ENCODE measurements at regions not wholly inside any gene's neighbourhood (a gene's known extent, or its start where the extent isn't known, plus 50 kb on each side); places are given as distances from the start of the nearest gene placed in this dataset.

DNA sequence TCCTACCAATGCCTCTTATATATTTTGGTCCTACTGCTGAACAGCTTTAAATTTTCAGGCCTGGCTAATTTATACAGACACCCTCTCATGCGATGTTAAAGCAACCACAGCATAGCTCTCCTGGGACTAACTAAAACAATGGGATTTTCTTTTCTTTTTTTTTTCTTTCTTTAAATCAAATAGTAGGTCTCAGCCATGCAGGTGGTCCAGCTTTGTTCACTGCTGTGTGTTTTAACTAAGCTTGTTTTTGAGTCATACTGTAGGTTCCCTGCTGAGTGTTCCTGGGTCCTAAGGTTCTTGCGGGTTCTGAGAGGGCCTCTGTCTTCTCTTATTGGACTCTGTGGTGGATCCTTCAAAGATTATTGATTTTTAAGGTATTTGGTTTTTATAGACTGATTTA lies 113.1 kb upstream of the SORCS1 start:
- no peak for DNase-seq
- no peaks in the 10 kb centered on the region for H3K9me3 ChIP-seq
- no peak overlapping the region for H3K4me3 ChIP-seq
- no peak overlapping the region for H3K27ac ChIP-seq
- no peaks in the 10 kb centered on the region for H3K27me3 ChIP-seq
- H3K36me3 ChIP-seq: no peaks in the 10 kb centered on the region
- intact Hi-C loops (cut with DNase I; ENCODE audit: low total_unique reads): no loop called here
- H3K4me1 ChIP-seq: no peaks in the 10 kb centered on the region
- TF ChIP-seq, protein P1, sequence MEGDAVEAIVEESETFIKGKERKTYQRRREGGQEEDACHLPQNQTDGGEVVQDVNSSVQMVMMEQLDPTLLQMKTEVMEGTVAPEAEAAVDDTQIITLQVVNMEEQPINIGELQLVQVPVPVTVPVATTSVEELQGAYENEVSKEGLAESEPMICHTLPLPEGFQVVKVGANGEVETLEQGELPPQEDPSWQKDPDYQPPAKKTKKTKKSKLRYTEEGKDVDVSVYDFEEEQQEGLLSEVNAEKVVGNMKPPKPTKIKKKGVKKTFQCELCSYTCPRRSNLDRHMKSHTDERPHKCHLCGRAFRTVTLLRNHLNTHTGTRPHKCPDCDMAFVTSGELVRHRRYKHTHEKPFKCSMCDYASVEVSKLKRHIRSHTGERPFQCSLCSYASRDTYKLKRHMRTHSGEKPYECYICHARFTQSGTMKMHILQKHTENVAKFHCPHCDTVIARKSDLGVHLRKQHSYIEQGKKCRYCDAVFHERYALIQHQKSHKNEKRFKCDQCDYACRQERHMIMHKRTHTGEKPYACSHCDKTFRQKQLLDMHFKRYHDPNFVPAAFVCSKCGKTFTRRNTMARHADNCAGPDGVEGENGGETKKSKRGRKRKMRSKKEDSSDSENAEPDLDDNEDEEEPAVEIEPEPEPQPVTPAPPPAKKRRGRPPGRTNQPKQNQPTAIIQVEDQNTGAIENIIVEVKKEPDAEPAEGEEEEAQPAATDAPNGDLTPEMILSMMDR (IDR thresholded peaks at IDR 0.05): no peak
- no peak for TF ChIP-seq POLR2A (IDR thresholded peaks at IDR 0.05)

DNA sequence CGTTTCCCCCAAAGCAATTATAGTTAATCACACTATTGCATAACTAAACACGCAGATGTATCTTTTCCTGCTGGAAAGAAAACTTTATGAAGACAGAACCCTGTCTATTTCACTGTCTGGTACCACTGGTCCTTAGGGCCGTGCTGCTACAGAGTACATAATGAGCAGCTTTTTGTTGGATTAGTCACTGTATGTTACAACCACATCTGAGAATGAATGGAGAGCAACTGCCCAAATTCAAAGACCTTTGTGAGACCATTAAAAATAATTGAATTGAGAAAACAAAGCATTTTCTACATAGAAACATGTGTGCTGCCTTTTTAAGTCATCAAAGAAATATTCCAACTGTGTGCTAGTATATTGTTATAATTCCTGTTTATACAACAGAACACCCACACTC lies 111.3 kb upstream of the SORCS1 start:
- Histone ChIP-seq H3K9me3 (no peaks in the 10 kb centered on the region), H3K27ac (no peak overlapping the region), H3K36me3 (no peaks in the 10 kb centered on the region), H3K4me3 (no peak overlapping the region), H3K4me1 (no peaks in the 10 kb centered on the region), H3K27me3 (no peaks in the 10 kb centered on the region)
- no peak for DNase-seq
- TF ChIP-seq, protein P1 (IDR thresholded peaks at IDR 0.05): no peak
- no peak for TF ChIP-seq POLR2A (IDR thresholded peaks at IDR 0.05)
- intact Hi-C loops (cut with DNase I; ENCODE audit: low total_unique reads): no loop called here

DNA sequence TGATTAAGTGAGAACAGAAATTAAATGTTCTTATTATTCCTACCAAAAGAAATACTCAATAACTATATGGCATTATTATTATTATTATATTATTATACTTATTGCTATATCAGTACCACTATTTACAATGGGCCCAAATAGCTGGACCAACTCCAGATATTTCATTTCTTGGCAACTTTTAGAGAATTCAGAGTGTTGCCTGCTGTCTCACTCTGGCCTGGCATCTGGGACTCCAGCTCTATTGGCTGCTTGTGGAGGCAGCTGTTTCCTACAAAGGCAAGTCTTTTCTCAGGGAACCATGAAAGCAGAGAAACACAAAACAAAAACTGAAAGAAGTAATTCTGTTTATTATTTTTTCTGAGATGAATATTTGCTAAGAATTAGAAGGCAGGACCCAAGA lies 105.1 kb upstream of the SORCS1 start:
- no peak overlapping the region for H3K27ac ChIP-seq
- intact Hi-C loops (cut with DNase I; ENCODE audit: low total_unique reads): no loop called here
- H3K4me1 ChIP-seq: no peaks in the 10 kb centered on the region
- H3K27me3 ChIP-seq: no peaks in the 10 kb centered on the region
- H3K4me3 ChIP-seq: no peak overlapping the region
- no peaks in the 10 kb centered on the region for H3K9me3 ChIP-seq
- TF ChIP-seq, protein P1 (IDR thresholded peaks at IDR 0.05): no peak
- no peak for TF ChIP-seq POLR2A (IDR thresholded peaks at IDR 0.05)
- H3K36me3 ChIP-seq: no peaks in the 10 kb centered on the region
- DNase-seq: no peak

DNA sequence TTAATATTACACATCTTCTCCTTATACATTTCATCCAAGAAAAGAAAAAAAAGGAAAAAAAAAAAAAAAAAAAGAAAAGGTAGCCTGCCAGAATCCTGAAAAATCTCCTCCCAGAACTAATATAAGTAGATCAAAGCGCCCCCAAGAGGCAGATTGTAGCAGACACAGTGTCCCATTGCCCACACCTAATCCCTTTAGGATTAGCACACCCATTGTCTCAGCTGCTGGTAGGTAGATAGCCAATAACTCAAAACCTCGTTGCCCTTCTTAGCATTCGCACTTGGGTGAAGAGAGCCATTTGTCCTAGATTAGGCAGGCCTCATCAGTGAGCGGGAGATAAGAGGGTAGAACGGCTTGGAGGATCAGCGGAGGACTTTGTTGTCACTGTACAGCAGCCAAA lies 100.2 kb upstream of the SORCS1 start:
- Histone ChIP-seq H3K4me1 (no peaks in the 10 kb centered on the region), H3K4me3 (no peak overlapping the region), H3K9me3 (no peaks in the 10 kb centered on the region), H3K27ac (no peak overlapping the region), H3K36me3 (no peaks in the 10 kb centered on the region), H3K27me3 (no peaks in the 10 kb centered on the region)
- intact Hi-C loops (cut with DNase I; ENCODE audit: low total_unique reads): no loop called here
- TF ChIP-seq, protein P1 (IDR thresholded peaks at IDR 0.05): no peak
- TF ChIP-seq POLR2A (IDR thresholded peaks at IDR 0.05): no peak
- no peak for DNase-seq

DNA sequence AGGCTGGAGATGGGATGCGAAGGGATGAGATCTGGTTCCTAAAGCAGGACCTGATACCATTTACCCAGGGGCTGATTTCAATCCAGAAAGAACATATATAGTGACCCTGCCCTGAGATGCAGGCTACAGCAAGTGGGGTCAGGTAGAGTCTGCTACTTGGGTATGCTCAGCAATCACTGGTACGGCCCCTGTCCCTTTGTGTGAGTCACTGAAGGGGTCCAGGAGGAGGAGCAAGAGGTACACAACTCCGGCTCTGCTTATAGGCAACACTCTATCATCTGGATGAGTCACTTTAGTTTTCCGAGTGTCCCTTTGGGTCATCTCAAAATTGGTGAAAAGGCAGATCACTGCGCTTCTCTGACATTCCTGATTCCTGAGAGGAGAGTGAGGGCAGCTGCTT lies 79.6 kb upstream of the SORCS1 start:
- Histone ChIP-seq H3K36me3 (no peaks in the 10 kb centered on the region), H3K9me3 (no peaks in the 10 kb centered on the region), H3K4me3 (no peak overlapping the region), H3K27ac (no peak overlapping the region), H3K27me3 (no peaks in the 10 kb centered on the region), H3K4me1 (no peaks in the 10 kb centered on the region)
- intact Hi-C loops (cut with DNase I; ENCODE audit: low total_unique reads): no loop called here
- DNase-seq: no peak
- TF ChIP-seq, protein P1 (IDR thresholded peaks at IDR 0.05): no peak
- TF ChIP-seq POLR2A (IDR thresholded peaks at IDR 0.05): no peak

Measured in uterus (tissue), 3 donors.